Activated CD8-positive, alpha-beta memory T cell treated with anti-CD3 and anti-CD28 coated beads, Interleukin-2, amount 50 U/mL, for 24 hours (primary cell): ENCODE measurements at regions not wholly inside any gene's neighbourhood (a gene's known extent, or its start where the extent isn't known, plus 50 kb on each side); places are given as distances from the start of the nearest gene placed in this dataset.

ENCODE experiments used
- DNase-seq: peaks from one replicate; pipeline ENCODE4 v3.0.0-alpha.2; 2020; ENCODE audit errors: extremely low read depth

DNA sequence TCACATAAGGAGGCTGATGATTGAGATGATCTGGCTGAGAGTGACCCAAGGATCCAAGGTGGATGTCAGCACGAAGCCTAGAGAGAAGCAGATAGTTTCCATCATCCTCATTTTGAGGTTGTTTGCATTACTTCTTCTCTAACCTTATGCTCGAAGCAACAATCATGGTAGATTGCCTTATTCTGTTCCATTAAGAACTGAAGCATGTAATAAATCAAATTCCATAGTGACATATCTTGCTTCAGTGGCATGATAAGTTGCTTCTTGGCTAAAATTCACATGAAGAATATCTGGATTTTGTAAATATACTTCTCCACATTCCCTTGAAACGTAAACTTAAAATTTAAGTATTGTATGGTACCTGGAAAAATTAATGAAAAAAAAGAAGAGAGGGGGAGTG lies 377.8 kb upstream of the DACH1 start:
- no peak for DNase-seq

DNA sequence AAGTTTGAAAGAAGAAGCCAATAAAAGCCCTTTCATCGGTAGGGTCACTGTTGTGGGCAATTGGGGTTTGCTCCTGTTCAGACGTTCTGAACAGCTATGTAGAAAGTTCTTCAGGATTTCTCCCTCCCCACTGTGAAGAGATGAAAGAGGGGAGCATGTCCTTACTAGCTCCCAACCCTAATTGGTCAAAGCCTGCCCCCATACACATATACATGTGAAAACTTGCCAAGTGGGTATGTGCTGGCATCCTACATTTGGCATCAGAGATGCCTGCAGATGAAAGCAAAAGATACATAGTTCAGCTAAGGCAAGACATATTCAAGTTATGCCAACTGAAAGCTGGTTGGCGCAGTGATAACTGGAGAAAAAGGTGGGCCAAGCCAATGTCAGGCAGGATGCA lies 363.1 kb upstream of the DACH1 start:
- DNase-seq, result no peak

DNA sequence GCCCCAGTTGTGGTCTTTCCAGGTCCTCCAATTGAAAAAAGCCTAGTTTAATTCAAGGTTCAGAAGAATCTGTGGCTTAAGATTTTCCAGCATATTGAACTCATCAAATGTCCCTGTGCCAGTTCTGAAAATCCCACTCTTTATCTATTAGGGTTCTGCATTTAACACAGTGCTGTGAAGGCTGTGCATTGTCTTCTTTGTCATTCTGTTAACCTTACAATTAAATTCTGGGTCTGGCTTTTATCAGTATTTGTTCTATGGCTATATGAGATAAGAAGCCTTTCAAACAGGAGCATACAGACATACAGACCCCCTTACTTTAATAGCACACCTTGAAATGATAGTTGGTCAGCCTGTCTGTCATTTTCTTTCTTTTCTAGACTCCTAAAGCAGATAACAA lies 362.1 kb upstream of the DACH1 start:
- no peak for DNase-seq

DNA sequence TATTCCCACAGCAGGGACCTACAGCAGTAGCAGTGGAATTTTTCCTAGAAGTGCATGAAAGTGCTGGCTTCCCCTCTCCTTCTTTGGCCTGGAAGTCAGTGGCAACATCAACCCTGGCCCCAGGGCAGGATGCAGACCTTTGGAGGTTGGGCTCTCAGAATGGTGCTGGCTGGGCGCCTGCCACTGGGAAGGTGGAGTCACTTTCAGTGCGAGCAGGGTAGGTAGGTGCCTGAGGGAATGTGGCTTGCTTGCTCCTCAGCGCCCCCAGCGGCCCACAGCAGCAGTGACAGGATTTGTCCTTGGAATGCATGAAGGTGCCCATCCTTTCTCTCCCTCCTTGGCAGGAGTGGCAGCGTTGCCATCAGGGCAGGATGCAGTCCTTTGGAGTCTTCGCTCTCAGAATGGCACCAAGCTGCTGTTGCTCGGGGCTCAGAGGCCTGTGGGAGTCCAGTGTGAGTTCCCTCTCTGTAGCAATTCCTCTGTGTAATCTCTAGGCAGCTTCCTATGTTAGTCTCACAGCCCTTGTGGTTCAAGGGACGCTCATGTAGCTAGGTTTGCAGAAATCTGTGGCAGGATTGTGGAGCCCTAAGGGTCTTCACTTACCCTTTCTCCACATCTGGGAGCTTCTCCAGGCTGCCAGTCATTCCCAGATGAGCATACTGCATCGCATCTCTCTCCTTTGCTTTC lies 354.4 kb upstream of the DACH1 start:
- DNase-seq, result no peak

DNA sequence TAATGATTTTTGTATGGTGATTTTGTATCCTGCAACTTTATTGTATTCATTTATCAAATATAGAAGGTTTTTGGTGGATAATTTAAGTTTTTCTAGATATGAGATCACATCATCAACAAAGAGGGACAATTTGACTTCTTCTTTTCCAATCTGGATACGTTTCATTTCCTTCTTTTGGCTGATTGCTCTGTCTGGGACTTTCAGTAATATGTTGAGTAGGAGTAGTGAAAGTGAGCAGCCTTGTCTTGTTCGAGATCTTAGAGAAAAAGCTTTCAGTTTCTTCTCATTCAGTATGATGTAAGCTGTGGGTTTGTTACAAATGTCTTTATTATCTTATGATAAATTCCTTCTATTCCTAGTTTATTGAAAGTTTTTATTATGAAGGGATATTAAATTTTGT lies 352.0 kb upstream of the DACH1 start:
- no peak for DNase-seq

DNA sequence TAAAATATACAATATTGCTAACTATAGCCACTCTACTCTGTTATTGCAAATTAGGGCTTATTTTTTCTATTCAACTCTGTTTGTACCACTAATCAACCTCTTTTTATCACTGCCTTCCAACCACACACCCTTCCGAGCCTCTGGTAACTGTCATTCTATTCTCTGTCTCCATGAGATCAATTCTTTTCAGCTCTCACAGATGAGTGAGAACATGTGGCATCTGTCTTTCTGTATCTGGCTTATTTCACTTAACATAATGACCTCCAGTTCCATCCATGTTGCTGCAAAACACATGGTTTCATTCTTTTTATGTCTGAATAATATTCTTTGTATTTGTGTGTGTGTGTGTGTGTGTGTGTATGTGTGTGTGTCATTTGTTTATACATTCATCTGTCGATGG lies 350.1 kb upstream of the DACH1 start:
- DNase-seq, result no peak

DNA sequence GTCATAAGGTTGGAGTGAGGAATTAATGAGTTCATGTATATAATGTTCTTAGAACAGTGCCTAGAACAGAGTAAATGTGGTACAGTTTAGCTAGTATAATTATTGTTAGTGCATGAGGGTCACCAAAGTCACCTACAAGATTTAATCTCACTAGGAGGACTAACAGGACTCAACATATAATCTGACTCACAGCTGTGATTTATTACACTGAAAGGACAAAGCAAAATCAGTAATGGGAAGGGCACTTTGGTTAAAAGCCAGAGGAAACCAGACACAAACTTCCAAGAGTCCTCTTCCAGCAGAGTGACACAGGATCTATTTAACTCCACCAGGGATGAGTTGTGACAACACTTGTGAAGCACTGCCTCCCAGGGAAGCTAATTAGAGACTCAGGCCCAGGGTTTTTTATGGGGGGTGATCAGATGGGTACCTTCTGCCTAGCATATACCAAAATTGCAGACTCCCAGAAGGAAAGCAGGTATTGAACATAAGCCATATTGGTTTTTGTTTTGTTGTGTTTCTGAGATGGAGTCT lies 341.2 kb upstream of the DACH1 start:
- DNase-seq, result no peak

DNA sequence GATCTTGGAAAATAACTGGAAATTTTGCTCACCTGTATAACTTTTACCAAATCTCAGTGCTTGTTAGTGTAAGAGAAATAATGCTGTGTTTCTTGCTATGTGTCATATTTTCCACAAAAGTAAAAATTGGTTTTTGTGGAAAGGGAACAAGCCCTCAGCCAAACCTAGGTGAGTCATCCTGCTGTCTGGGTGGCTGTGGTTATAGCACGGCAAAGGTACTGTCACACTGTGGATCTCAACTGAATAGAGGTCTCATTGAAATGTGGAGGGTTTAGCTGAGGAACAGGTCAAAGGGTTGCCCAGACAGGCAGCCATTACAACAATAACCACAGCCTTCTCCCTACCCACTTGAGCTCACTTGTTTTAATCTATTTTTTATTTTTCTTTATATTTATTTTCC lies 338.8 kb upstream of the DACH1 start:
- DNase-seq, result no peak

DNA sequence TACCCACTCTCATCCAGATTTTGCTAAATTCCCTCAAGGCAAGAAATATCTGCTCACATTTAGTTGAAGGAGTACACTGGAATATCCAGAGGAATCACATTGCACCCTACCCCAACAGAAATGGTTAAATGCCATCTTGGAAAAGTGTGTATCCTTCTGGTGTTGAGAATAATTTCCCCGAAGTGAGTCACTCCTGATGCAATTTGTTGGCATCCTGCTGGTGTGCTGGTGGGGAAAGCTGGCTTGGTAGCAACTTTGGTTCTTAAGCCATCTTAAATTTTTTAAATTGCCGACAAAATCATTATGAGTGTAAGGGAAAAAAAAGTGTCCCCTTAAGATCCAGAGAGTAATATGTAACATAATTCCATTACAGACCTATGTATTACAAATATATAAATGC lies 337.3 kb upstream of the DACH1 start:
- no peak for DNase-seq

DNA sequence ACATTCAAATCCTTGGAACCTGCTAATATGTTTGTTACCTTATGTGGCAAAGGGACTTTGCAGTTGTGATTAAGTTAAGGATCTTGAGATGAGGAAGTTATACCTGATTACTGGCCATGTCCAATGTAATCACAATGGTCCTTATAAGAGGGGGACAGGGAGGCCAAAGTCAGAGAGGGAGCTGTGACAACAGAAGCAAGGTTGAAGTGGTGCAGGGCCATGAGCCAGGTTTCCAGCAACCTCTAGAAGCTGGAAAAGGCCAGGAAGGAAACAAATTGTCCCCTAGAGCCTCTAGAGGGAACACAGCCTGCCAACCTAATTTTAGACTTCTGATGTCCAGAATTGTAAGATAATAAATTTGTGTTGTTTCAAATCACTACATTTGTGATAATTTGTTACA lies 334.7 kb upstream of the DACH1 start:
- DNase-seq, result no peak

DNA sequence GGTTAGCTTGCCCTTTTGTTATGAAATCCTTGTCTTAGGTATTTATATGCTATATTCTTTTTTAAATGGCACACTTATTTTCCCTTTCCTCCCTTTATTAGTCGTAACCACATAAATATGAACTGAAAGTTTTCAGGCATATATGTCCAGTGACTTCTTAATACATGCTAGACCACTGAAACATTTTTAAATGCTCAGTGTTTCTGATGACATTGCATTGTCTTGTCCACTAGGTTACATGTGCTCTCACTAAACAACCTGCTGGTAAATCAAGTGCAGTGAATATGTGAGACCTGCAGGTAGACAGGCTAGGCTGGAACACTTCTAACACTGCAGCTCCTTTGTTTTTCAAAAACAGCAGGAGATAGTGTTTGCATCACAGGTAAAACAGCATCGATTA lies 332.6 kb upstream of the DACH1 start:
- DNase-seq, result no peak

DNA sequence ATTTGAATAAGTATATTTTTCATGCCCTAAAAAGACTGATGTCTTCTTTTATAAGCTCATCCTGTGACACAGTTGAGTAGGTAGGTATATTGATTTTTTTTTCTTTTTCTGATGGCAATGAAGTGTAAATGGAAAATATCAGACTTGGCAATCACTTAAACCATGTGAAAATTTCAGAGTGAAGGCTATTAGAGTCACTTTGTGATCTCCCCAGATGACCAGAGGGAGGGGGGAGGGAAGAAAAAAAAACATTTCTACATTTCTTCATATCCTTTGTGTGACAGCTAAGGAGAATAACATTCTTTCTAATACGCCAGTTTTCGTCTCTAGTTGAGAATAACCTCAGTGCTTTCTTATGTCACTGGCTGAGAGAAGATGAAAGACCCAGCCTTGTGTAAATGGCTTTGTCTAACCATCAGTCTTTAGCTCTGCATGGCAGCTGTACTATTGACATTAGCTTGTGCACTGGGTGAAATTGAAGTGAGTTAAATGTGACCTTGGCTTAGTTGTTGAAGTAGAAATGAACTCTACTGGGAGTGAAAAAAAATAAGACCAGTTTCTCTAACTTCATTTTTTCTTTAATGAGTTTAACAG lies 332.1 kb upstream of the DACH1 start:
- DNase-seq, result no peak

DNA sequence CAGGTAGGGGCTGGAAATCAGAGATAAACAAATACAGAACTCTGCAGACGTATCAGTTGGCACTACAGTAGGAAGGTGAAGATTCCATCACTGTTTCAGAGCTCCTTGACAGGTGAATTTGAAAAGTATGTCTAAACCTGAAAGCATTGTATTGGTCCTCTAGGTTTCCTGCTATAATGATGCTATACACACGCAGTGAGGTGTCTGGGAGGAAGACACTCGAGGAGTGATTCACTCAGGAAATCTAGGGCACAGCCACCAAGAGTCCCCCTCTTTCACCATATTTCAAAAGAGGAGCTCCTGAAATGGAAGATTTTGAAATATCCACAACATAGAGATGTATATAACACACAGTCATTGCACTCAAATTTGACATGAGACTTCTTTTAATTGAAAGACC lies 331.0 kb upstream of the DACH1 start:
- DNase-seq, result no peak

DNA sequence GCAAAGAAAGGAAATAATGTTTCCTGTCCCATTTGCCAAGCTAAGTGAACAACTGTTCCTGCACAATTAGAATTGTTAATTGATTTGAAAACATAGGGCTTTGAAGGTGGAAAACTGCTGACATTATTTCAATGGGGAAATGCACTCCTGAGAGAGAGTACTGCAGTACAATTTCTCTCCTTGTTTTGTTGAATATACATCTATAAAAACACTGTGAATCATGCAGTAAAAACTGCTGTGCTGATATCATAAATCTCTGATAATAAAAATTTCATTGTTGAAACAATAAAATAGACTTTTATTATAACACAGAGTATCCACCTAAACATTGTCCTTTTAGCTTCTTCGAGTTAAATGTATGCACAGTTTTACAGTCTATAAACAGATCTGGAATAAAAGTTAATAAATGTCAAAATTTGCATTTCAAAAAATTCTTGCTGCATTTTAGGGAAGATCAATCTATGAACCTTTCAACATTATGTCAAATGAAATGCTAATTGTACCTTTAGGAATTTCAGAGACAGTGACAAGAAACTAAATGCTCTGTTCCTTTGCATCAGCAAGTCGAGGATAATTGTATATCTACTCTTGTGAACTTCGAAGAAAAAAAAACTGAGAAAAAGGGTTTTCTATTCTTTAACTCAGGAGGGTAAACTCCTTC lies 328.2 kb upstream of the DACH1 start:
- DNase-seq, result no peak

DNA sequence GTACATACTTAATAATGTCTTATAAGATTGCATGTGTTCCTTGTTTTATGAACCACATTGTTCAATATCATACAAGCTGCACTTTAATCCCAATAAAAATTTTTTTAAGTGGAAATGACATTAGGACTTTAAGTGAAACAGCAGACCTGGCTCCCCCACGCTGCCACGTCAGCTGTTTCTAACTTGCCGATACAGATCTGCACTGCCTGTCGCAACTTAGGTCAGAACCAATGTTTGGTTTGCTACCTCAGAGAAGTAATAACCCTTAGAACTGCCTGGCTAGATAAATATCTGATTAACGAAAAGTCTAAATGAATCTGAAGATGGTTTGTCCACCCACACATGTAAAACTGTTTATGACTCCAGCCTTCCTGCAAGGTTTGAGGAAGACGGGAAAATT lies 327.5 kb upstream of the DACH1 start:
- no peak for DNase-seq

DNA sequence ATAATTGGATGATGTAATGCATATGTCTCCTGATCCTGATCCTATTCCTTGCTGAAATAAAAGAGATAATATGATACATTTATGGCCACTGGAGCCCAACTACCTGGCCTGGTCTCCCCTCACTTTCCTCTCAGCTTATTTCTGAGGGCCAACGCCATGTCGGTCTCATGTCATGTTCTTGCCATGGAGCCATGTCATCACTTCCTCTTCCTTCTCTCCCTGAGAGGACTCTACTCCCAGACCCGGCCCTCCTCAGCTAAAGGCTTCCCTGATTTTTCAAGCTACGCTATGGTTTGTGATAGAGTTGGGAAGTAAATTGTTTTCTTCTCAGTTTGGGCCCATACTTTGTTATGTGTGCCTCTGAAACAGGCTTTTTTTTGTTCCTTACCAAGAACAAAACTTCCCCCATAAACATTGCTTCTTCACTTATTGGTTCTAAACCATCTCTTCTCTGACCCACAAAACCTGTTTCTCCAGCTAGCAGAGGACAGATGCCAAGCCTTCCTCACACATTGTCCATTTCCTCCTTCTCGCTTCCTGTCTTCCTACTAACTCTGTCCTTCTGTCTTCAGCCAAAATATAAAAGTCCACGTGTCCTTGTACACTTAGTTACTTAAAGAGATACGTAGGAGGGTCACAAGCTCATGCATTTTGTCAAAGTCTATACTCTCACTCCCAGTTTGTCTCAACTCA lies 319.9 kb upstream of the DACH1 start:
- DNase-seq, result no peak

DNA sequence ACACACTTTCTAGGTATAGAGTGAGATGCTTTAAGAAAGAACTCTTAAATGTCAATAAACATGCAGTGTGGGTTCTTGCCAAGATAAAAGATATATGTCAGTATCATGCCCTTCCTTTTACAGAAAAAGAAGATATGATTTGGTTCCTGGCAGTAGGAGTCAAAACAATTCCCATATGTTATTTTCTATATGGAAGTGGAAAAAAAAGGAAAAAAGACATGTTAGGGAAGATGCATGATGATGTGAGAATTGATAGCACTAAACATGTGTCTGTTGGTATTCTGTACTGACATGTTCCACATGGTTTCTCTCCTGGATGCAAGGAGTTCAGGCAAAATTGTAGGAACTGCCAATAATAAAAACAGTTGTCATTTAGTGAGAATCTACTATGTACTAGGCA lies 318.8 kb upstream of the DACH1 start:
- no peak for DNase-seq

DNA sequence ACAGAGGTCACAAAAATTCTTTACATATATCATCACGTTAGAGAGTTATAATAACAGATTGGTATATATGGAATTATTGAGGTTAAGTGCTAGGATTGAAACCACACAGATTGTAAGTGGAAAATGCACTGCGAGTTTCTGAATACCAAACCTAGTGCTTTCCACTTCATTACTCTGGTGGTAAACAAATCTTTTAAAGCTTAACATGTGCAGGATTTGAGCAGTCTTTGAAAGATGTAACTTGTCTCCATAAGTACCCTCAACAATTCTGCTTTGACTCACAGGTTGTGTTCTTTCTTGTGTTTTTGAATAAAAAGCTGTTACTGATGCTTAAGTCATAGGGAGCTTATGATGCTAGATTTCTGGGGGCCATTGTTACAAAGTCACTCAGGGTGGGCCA lies 314.7 kb upstream of the DACH1 start:
- no peak for DNase-seq

DNA sequence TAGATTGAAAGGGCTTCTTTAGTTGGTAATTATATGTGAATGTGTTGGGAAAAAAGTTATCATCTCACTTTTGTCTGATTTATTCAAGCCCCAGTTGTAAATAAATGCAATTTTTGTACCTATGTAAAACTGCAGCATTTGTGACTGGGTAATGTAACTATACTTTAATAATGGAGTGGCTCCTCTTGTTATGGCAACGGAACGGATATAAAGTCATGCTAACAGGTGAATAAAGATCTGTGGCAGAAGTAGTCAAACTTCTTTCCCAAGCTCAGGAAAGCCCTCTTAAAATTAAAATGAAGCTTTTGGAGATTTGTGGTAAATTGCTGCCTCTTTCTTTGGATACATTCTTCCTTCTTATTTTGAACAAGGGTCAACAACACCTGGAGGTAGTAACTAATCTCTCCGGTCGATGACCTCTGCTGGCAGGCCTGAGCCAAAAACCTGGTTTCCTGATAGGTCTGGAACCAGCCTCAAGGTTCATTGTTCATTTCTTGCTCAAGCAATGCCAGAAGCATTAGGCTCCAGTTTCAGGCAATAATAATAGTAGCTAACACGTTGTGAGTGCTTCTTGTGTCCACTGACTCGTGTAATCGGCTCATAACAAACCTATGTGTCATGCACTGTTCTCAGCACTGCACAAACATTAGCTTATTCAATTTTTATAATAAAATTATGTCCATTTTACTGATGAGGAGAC lies 313.4 kb upstream of the DACH1 start:
- DNase-seq, result no peak

DNA sequence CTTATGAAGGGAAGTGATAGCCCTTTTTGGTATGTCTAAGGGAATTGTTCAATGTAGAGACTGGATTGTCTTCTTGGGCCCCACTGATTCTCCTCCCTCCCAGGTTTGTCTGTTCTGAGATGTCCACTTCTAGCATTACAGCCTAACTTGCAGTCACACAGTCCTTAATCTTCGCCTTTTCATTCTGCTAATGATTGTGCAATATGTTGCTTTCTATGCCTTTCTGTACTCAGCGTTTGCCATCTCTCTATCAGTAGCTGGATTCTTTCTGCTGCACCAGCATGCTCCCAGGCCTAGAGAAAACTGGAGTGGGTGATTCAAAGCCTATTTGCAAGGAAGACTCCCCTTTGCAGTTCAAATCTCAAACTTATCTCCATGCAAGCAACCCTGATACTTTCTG lies 307.5 kb upstream of the DACH1 start:
- DNase-seq, result no peak

DNA sequence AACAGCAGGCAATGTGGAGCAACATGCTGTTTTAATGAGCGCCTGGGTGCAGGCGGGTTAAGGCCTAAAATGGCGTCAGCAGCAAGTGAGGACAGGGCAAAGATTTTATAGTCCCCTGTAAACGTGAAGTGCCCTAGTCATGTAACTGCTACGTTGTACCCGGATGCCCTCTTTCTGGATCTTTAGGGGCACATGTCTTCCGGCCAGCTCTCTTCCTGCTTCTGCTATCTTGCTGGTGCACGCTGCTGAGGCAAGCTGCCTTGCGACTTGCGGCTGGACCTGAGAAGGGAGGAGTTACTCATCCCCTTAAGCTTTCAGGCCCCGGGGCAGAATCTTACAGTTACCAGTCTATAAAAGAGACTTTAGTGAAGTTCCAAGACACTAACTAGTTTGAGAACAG lies 303.6 kb upstream of the DACH1 start:
- no peak for DNase-seq
